MM.1S (cell line): ENCODE measurements at regions not wholly inside any gene's neighbourhood (a gene's known extent, or its start where the extent isn't known, plus 50 kb on each side); places are given as distances from the start of the nearest gene placed in this dataset.
"Not testable (repeated sequence)": the region's sequence is repeated elsewhere in the genome, so short reads cannot be mapped to it uniquely, and the experiment has no call there.

Experiments used
- DNase-seq: peaks from one replicate; pipeline ENCODE4 v3.0.0-alpha.2; 2015
- H2AFZ ChIP-seq: fragments of 300-600 bp; sonication (generic); 2 replicates; pipeline ENCODE4 v1.6.0; 2016; ENCODE audit warnings: antibody characterized with exemption, low read length
- H3F3A ChIP-seq: fragments of 300-600 bp; sonication (generic); 2 replicates; pipeline ENCODE4 v1.6.1; 2016; ENCODE audit warnings: mild to moderate bottlenecking, antibody characterized with exemption, low read length, moderate library complexity, mixed read lengths; ENCODE audit not compliant: insufficient read depth
- H3K27ac ChIP-seq: fragments of 300-600 bp; sonication (generic); 2 replicates; pipeline ENCODE4 v1.5.1; 2016; ENCODE audit warnings: mild to moderate bottlenecking, low read length
- H3K27me3 ChIP-seq: fragments of 300-600 bp; sonication (generic); replicated peaks from 2 replicates; pipeline ENCODE4 v1.6.0; 2016; ENCODE audit warnings: low read length; ENCODE audit not compliant: insufficient read depth
- H3K36me3 ChIP-seq: fragments of 300-600 bp; sonication (generic); replicated peaks from 2 replicates; pipeline ENCODE4 v1.6.1; 2016; ENCODE audit warnings: mild to moderate bottlenecking, low read length, mixed read lengths; ENCODE audit not compliant: insufficient read depth
- H3K4me1 ChIP-seq: fragments of 300-600 bp; sonication (generic); 2 replicates; pipeline ENCODE4 v1.6.1; 2016; ENCODE audit warnings: low read length, mixed read lengths
- H3K4me2 ChIP-seq: fragments of 300-600 bp; sonication (generic); 2 replicates; pipeline ENCODE4 v1.6.0; 2016; ENCODE audit warnings: low read depth, low read length
- H3K4me3 ChIP-seq: fragments of 300-600 bp; sonication (generic); 2 replicates; pipeline ENCODE4 v1.5.1; 2016; ENCODE audit warnings: low read length, mixed read lengths
- H3K79me2 ChIP-seq: fragments of 300-600 bp; sonication (generic); 2 replicates; pipeline ENCODE4 v1.6.1; 2016; ENCODE audit warnings: mixed run types, low read length, mixed read lengths
- H3K9ac ChIP-seq: fragments of 300-600 bp; sonication (generic); 2 replicates; pipeline ENCODE4 v1.6.1; 2016; ENCODE audit warnings: low read length, mixed read lengths
- H3K9me2 ChIP-seq: fragments of 300-600 bp; sonication (generic); replicated peaks from 2 replicates; pipeline ENCODE4 v1.6.1; 2016; ENCODE audit warnings: mild to moderate bottlenecking, low read length, mixed read lengths; ENCODE audit not compliant: insufficient read depth
- H3K9me3 ChIP-seq: fragments of 300-600 bp; sonication (generic); replicated peaks from 2 replicates; pipeline ENCODE4 v1.6.1; 2016; ENCODE audit warnings: mild to moderate bottlenecking, low read length, mixed read lengths; ENCODE audit not compliant: insufficient read depth
- H4K20me1 ChIP-seq: fragments of 300-600 bp; sonication (generic); 2 replicates; pipeline ENCODE4 v1.6.1; 2016; ENCODE audit warnings: mild to moderate bottlenecking, low read length, moderate library complexity, mixed read lengths; ENCODE audit not compliant: insufficient read depth
- EZH2 ChIP-seq: fragments of 300-600 bp; sonication (generic); optimal IDR thresholded peaks from 2 replicates; pipeline ENCODE3; 2017; ENCODE audit warnings: low read depth, mild to moderate bottlenecking, antibody characterized with exemption, low read length, mixed read lengths
- EZH2phosphoT487 ChIP-seq: fragments of 300-600 bp; sonication (generic); IDR thresholded peaks from 2 replicates; pipeline ENCODE4 v1.6.1; 2018; ENCODE audit warnings: antibody characterized with exemption, low read length
- TF ChIP-seq, protein P1 (sequence below): fragments of 300-600 bp; sonication (generic); IDR thresholded peaks from 2 replicates; pipeline ENCODE4 v1.5.1; 2016; ENCODE audit warnings: antibody characterized with exemption, low read length, mixed read lengths

DNA sequence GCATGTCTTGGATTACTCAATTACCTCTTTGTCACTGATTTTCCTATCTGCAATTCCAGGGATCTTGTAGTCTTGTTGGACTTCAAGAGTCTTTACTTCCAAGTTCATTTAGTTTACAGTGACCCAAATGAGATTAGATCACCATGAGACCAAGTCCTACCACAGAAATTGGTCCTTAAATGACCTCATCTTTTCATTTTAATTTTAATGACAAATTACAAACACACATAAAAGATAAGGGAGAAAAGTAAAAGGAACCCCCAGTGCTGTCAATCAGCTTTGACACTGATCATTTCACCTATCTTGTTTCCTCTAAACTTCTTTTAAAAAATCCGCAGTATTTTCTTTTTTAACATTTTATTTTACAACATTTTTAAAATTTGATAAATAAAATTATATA is 54.9 kb upstream of the FYN start:
- peaks cover 15% of the 10 kb centered on the region for H3K4me1 ChIP-seq
- H3F3A ChIP-seq = no peaks in the 10 kb centered on the region
- H3K27ac ChIP-seq = no peak overlapping the region
- no peak overlapping the region for H3K4me3 ChIP-seq
- no peak for TF ChIP-seq EZH2phosphoT487
- TF ChIP-seq, protein P1, sequence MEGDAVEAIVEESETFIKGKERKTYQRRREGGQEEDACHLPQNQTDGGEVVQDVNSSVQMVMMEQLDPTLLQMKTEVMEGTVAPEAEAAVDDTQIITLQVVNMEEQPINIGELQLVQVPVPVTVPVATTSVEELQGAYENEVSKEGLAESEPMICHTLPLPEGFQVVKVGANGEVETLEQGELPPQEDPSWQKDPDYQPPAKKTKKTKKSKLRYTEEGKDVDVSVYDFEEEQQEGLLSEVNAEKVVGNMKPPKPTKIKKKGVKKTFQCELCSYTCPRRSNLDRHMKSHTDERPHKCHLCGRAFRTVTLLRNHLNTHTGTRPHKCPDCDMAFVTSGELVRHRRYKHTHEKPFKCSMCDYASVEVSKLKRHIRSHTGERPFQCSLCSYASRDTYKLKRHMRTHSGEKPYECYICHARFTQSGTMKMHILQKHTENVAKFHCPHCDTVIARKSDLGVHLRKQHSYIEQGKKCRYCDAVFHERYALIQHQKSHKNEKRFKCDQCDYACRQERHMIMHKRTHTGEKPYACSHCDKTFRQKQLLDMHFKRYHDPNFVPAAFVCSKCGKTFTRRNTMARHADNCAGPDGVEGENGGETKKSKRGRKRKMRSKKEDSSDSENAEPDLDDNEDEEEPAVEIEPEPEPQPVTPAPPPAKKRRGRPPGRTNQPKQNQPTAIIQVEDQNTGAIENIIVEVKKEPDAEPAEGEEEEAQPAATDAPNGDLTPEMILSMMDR = no peak
- TF ChIP-seq EZH2 = no peak
- no peaks in the 10 kb centered on the region for H3K36me3 ChIP-seq
- H2AFZ ChIP-seq = no peak overlapping the region
- H3K27me3 ChIP-seq = no peaks in the 10 kb centered on the region
- no peaks in the 10 kb centered on the region for H4K20me1 ChIP-seq
- no peak for DNase-seq
- no peak overlapping the region for H3K9ac ChIP-seq
- no peaks in the 10 kb centered on the region for H3K9me2 ChIP-seq
- H3K79me2 ChIP-seq = no peaks in the 10 kb centered on the region
- H3K4me2 ChIP-seq = no peak overlapping the region
- no peaks in the 10 kb centered on the region for H3K9me3 ChIP-seq

- H3F3A ChIP-seq, H3K27me3 ChIP-seq, H4K20me1 ChIP-seq, H3K36me3 ChIP-seq, H3K9me2 ChIP-seq, H2AFZ ChIP-seq, H3K9ac ChIP-seq, H3K79me2 ChIP-seq, H3K27ac ChIP-seq, DNase-seq, H3K4me1 ChIP-seq, H3K4me2 ChIP-seq, H3K9me3 ChIP-seq, H3K4me3 ChIP-seq: not testable (repeated sequence)
Observed at GRCh38 chr6:111934611-111935010, 61.4 kb upstream of the FYN start.

DNA sequence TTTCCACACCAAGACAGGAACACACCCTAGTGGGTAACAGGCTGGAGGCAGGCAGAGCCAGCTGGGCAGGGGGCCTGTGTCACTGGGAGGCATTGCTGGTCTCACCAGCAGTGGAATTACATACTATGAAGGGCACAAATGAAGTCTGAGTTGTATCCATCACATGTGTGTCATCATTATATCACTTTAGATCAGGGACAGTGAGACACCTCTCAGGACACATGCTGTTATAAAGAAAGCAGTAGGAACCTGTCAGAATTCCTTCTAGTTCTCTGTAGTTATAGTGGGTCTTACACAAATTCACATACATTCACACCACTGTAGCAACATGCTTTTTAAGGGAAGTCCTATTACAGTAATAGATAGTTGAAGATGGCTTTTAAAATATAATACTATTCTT is 63.5 kb upstream of the FYN start:
- TF ChIP-seq EZH2phosphoT487 = no peak
- TF ChIP-seq, protein P1 = no peak
- TF ChIP-seq EZH2 = no peak
- no peaks in the 10 kb centered on the region for H3K36me3 ChIP-seq
- H4K20me1 ChIP-seq = no peaks in the 10 kb centered on the region

GRCh38 chr6:111938710-111939109 is 65.5 kb upstream of the FYN start:
- H3K27ac ChIP-seq = no peak overlapping the region
- no peaks in the 10 kb centered on the region for H3K4me1 ChIP-seq
- DNase-seq = no peak
- H3K27me3 ChIP-seq = no peaks in the 10 kb centered on the region
- H2AFZ ChIP-seq = no peak overlapping the region
- no peaks in the 10 kb centered on the region for H3K9me3 ChIP-seq
- no peaks in the 10 kb centered on the region for H3K36me3 ChIP-seq
- H3K4me3 ChIP-seq = no peak overlapping the region
- no peak overlapping the region for H3K4me2 ChIP-seq
- no peak overlapping the region for H3K9ac ChIP-seq
- no peaks in the 10 kb centered on the region for H3K9me2 ChIP-seq
- no peaks in the 10 kb centered on the region for H4K20me1 ChIP-seq
- H3F3A ChIP-seq = no peaks in the 10 kb centered on the region
- H3K79me2 ChIP-seq = no peaks in the 10 kb centered on the region
- TF ChIP-seq EZH2 (no peak), EZH2phosphoT487 (no peak)
- TF ChIP-seq, protein P1 = no peak

More for the DNA sequence above, 63.5 kb upstream of the FYN start:
- Histone ChIP-seq H3F3A (no peaks in the 10 kb centered on the region), H3K9ac (no peak overlapping the region), H3K27me3 (no peaks in the 10 kb centered on the region), H3K4me3 (no peak overlapping the region), H3K79me2 (no peaks in the 10 kb centered on the region), H3K9me2 (no peaks in the 10 kb centered on the region), H3K27ac (no peak overlapping the region), H3K4me2 (no peak overlapping the region), H3K9me3 (no peaks in the 10 kb centered on the region), H2AFZ (no peak overlapping the region), H3K4me1 (no peaks in the 10 kb centered on the region)
- no peak for DNase-seq
